Ishikawa (cell line): ENCODE measurements at regions not wholly inside any gene's neighbourhood (a gene's known extent, or its start where the extent isn't known, plus 50 kb on each side); places are given as distances from the start of the nearest gene placed in this dataset.

Experiments used
- CEBPB ChIP-seq: IDR thresholded peaks from 2 replicates; pipeline ENCODE4 v1.6.1; 2012
- CREB1 ChIP-seq: IDR thresholded peaks from 2 replicates; pipeline ENCODE4 v1.6.1; 2012; ENCODE audit warnings: low read depth
- EGR1 ChIP-seq: IDR thresholded peaks from 2 replicates; pipeline ENCODE4 v1.6.1; 2012
- EP300 ChIP-seq: IDR thresholded peaks from 2 replicates; pipeline ENCODE4 v1.6.1; 2012; ENCODE audit warnings: borderline replicate concordance
- FOXM1 ChIP-seq: IDR thresholded peaks from 2 replicates; pipeline ENCODE4 v1.6.1; 2012; ENCODE audit warnings: low read depth, borderline replicate concordance
- NFIC ChIP-seq: IDR thresholded peaks from 2 replicates; pipeline ENCODE4 v1.6.1; 2012
- RAD21 ChIP-seq: IDR thresholded peaks from 2 replicates; pipeline ENCODE4 v1.6.1; 2012; ENCODE audit warnings: low read depth
- TAF1 ChIP-seq: IDR thresholded peaks from 2 replicates; pipeline ENCODE4 v1.6.1; 2012; ENCODE audit warnings: low read depth, mild to moderate bottlenecking
- TCF12 ChIP-seq: IDR thresholded peaks from 2 replicates; pipeline ENCODE4 v1.6.1; 2012; ENCODE audit warnings: low read depth
- TEAD4 ChIP-seq: IDR thresholded peaks from 2 replicates; pipeline ENCODE4 v1.6.1; 2012
- YY1 ChIP-seq: IDR thresholded peaks from 2 replicates; pipeline ENCODE4 v1.6.1; 2012; ENCODE audit warnings: low read depth
- ZBTB7A ChIP-seq: IDR thresholded peaks from 2 replicates; pipeline ENCODE4 v1.6.1; 2012; ENCODE audit warnings: low read depth
- TF ChIP-seq, protein P1 (sequence below): IDR thresholded peaks from 2 replicates; pipeline ENCODE4 v1.6.1; 2012
- TF ChIP-seq, protein P2 (sequence below): IDR thresholded peaks from 2 replicates; pipeline ENCODE4 v1.6.1; 2012
- TF ChIP-seq, protein P3 (sequence below): IDR thresholded peaks from 2 replicates; pipeline ENCODE4 v1.6.1; 2012; ENCODE audit warnings: low read depth, mild to moderate bottlenecking

DNA sequence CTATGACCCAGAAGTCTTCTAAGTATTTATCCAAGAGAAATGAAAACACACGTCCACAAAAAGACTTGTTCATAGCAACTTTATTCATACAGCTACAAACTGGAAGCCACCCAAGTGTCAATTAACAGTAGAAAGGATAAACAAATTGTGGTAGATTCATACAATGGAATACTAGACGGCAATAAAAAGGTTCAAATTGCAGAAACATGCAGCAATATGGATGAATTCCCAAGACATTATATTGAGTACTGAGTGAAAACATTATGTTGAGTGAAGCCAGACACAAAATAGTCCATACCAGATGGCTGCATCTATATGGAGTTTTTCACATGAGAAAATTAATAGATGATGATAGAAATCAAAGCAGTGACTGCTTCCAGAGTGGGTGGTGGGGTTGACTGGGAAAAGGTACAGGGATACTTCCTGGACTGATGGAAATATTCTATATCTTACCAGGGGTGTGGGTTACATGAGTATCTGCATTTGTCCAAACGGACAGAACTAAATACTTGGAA lies 292.0 kb downstream of the FGFR2 start:
- no peak for TF ChIP-seq YY1
- TF ChIP-seq, protein P1, sequence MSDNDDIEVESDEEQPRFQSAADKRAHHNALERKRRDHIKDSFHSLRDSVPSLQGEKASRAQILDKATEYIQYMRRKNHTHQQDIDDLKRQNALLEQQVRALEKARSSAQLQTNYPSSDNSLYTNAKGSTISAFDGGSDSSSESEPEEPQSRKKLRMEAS, result no peak
- no peak for TF ChIP-seq EP300
- TF ChIP-seq TEAD4, result no peak
- TF ChIP-seq RAD21, result no peak
- TF ChIP-seq TAF1, result no peak
- TF ChIP-seq EGR1, result no peak
- TF ChIP-seq CEBPB, result no peak
- no peak for TF ChIP-seq FOXM1
- no peak for TF ChIP-seq NFIC
- TF ChIP-seq ZBTB7A, result no peak
- TF ChIP-seq, protein P2, sequence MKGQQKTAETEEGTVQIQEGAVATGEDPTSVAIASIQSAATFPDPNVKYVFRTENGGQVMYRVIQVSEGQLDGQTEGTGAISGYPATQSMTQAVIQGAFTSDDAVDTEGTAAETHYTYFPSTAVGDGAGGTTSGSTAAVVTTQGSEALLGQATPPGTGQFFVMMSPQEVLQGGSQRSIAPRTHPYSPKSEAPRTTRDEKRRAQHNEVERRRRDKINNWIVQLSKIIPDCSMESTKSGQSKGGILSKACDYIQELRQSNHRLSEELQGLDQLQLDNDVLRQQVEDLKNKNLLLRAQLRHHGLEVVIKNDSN, result no peak
- TF ChIP-seq CREB1, result no peak
- TF ChIP-seq, protein P3, sequence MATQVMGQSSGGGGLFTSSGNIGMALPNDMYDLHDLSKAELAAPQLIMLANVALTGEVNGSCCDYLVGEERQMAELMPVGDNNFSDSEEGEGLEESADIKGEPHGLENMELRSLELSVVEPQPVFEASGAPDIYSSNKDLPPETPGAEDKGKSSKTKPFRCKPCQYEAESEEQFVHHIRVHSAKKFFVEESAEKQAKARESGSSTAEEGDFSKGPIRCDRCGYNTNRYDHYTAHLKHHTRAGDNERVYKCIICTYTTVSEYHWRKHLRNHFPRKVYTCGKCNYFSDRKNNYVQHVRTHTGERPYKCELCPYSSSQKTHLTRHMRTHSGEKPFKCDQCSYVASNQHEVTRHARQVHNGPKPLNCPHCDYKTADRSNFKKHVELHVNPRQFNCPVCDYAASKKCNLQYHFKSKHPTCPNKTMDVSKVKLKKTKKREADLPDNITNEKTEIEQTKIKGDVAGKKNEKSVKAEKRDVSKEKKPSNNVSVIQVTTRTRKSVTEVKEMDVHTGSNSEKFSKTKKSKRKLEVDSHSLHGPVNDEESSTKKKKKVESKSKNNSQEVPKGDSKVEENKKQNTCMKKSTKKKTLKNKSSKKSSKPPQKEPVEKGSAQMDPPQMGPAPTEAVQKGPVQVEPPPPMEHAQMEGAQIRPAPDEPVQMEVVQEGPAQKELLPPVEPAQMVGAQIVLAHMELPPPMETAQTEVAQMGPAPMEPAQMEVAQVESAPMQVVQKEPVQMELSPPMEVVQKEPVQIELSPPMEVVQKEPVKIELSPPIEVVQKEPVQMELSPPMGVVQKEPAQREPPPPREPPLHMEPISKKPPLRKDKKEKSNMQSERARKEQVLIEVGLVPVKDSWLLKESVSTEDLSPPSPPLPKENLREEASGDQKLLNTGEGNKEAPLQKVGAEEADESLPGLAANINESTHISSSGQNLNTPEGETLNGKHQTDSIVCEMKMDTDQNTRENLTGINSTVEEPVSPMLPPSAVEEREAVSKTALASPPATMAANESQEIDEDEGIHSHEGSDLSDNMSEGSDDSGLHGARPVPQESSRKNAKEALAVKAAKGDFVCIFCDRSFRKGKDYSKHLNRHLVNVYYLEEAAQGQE, result no peak
- no peak for TF ChIP-seq TCF12

DNA sequence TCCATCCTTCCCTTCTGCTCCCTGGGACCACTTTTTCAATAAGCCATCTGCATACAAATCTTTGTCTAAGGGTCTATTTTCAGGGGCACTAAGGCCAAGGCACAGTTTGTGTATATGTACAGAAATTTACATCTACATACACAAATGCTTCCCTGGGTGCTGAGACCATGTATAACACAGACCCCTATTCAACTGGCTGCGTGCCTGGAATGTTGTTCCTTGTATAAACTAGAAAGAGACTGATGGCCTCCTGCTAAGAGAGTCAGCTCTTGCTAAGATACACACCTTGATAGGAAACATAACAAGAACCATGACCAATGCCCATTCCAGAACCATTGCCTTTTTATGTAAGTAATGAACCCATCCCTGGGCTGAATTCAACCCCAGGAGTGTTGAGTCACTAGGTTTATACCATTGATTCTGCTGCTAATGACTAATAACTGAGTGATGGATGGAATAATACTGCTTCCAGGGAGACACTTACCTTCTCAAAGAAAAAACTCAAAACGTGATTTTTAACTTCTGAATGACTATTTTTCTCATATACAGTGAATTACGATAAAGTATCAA lies 290.7 kb downstream of the FGFR2 start:
- TF ChIP-seq ZBTB7A (no peak), TAF1 (no peak), RAD21 (no peak), EGR1 (no peak), NFIC (no peak)
- TF ChIP-seq, protein P2, result no peak
- TF ChIP-seq, protein P1, result no peak

DNA sequence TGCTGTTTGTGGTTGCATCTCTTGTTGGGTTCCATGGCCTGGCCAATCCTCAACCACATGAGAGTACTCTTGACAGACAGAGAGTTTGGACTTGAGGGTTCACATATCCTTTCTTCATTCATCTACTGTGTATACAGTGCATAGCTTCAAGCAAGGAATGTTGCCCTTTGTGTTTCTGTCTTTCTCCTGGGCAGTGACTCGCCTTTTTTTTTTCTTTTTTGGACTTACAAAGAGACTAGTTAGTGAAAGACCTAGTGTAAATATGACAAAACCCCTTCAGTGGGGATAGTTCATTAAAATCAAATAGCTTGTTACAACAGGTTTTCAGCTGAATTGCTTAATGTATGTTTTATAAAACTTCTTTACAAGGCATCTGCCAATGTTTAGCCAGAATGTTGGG lies 290.2 kb downstream of the FGFR2 start:
- TF ChIP-seq CREB1 (no peak), ZBTB7A (no peak), CEBPB (no peak), YY1 (no peak)

DNA sequence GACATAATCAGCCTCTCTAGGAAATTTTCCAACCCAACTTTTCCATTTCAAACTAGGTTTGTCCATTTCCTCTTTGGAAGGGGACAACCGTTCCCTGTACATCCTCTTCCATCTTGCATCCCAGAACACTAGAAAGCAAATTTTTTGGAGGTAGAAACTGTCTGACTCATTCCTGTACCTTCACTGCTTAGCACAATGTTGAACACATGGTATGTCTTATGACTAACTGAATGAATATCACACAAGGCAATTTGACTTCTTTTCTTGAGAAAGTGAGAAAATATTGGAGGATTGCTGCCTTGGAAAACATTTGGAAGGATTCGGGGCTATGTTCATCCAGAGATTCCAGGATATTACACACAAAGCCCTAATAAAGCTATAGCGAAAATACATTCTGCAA lies 289.1 kb downstream of the FGFR2 start:
- TF ChIP-seq ZBTB7A, result no peak
- no peak for TF ChIP-seq TCF12

DNA sequence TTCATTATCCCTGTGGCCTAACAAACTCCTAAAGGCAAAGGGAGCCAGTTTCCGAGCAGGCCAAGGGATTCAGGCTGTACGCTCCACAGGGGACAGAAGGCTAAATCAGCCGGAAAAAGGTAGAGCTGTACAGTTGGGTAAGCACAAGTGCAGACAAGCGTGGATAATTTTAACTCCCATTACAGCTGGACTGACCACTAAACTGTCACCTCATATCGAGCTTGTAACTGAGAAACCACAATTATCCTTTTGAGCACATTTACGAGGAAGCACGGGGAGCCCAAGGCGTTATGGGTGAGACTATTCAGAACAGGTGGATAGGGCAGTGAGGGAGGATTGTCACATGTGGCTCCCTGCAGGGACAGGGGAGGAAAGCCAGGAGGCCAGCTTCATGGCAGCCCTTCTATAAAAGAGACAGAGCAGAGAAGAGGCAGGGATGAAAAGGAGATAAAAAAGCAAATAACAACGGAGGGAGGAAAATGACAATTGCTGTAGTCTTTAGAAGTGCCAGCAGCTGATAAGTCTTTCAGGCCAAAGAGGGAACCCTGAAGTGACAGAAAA lies 288.0 kb downstream of the FGFR2 start:
- TF ChIP-seq NFIC (peak; percentile 98), ZBTB7A (no peak), EGR1 (no peak), TEAD4 (peak; percentile 97), TCF12 (peak; percentile 100), FOXM1 (peak; percentile 95), TAF1 (no peak), YY1 (peak; percentile 79), EP300 (peak; percentile 98), CEBPB (peak; percentile 90), CREB1 (no peak), RAD21 (peak; percentile 43; the same call in 1 of the 2 replicates)
- TF ChIP-seq, protein P1, result peak; percentile 95
- TF ChIP-seq, protein P2, result peak; percentile 87
- TF ChIP-seq, protein P3, result peak; percentile 4; the same call in 1 of the 2 replicates
